GM19324 (cell line): ENCODE measurements at regions not wholly inside any gene's neighbourhood (a gene's known extent, or its start where the extent isn't known, plus 50 kb on each side); places are given as distances from the start of the nearest gene placed in this dataset.
"Not testable (repeated sequence)": the region's sequence is repeated elsewhere in the genome, so short reads cannot be mapped to it uniquely, and the experiment has no call there.

ENCODE experiments used
- ATAC-seq: cut with Tn5 transposase; IDR thresholded peaks from one replicate; pipeline ENCODE4 v1.9.1; 2021; ENCODE audit warnings: mild to moderate bottlenecking, moderate library complexity; ENCODE audit not compliant: unreplicated experiment, low FRiP score

GRCh38 chr4:131635191-131635590, 1513.9 kb upstream of the PCDH10 start:
- no peak for ATAC-seq

GRCh38 chr4:131638781-131639180, 1510.3 kb upstream of the PCDH10 start:
- ATAC-seq: no peak

GRCh38 chr4:131644619-131645018, 1504.5 kb upstream of the PCDH10 start:
- no peak for ATAC-seq

GRCh38 chr4:131649227-131649626, 1499.9 kb upstream of the PCDH10 start:
- no peak for ATAC-seq

- no peak for ATAC-seq
These were observed 1498.1 kb upstream of the PCDH10 start for GRCh38 chr4:131650951-131651350.

GRCh38 chr4:131683314-131683713, 1465.8 kb upstream of the PCDH10 start:
- not testable (repeated sequence) for ATAC-seq

GRCh38 chr4:131721883-131722282, 1427.2 kb upstream of the PCDH10 start:
- no peak for ATAC-seq

- ATAC-seq: not testable (repeated sequence)
These were observed 1426.0 kb upstream of the PCDH10 start for GRCh38 chr4:131723069-131723468.

GRCh38 chr4:131724847-131725246, 1424.2 kb upstream of the PCDH10 start:
- ATAC-seq: not testable (repeated sequence)

- ATAC-seq: not testable (repeated sequence)
These were observed 1423.6 kb upstream of the PCDH10 start for GRCh38 chr4:131725521-131725920.

GRCh38 chr4:131726940-131727339, 1422.2 kb upstream of the PCDH10 start:
- ATAC-seq: not testable (repeated sequence)

GRCh38 chr4:131727418-131727817, 1421.7 kb upstream of the PCDH10 start:
- ATAC-seq: not testable (repeated sequence)

- not testable (repeated sequence) for ATAC-seq
These were observed 1419.9 kb upstream of the PCDH10 start for GRCh38 chr4:131729205-131729604.

- ATAC-seq: not testable (repeated sequence)
These were observed 1419.2 kb upstream of the PCDH10 start for GRCh38 chr4:131729716-131730398.

GRCh38 chr4:131730574-131730973, 1418.5 kb upstream of the PCDH10 start:
- ATAC-seq: not testable (repeated sequence)

- ATAC-seq: not testable (repeated sequence)
These were observed 1417.0 kb upstream of the PCDH10 start for GRCh38 chr4:131732034-131732630.

- ATAC-seq: not testable (repeated sequence)
These were observed 1414.8 kb upstream of the PCDH10 start for GRCh38 chr4:131734321-131734720.

- ATAC-seq: not testable (repeated sequence)
These were observed 1414.2 kb upstream of the PCDH10 start for GRCh38 chr4:131734851-131735385.

GRCh38 chr4:131738991-131739390, 1410.1 kb upstream of the PCDH10 start:
- not testable (repeated sequence) for ATAC-seq

- ATAC-seq: not testable (repeated sequence)
These were observed 1407.3 kb upstream of the PCDH10 start for GRCh38 chr4:131741836-131742235.

GRCh38 chr4:131742536-131743205, 1406.4 kb upstream of the PCDH10 start:
- ATAC-seq: not testable (repeated sequence)
